ENCODE measurements at regions not wholly inside any gene's neighbourhood (a gene's known extent, or its start where the extent isn't known, plus 50 kb on each side); places are given as distances from the start of the nearest gene placed in this dataset.

DNA sequence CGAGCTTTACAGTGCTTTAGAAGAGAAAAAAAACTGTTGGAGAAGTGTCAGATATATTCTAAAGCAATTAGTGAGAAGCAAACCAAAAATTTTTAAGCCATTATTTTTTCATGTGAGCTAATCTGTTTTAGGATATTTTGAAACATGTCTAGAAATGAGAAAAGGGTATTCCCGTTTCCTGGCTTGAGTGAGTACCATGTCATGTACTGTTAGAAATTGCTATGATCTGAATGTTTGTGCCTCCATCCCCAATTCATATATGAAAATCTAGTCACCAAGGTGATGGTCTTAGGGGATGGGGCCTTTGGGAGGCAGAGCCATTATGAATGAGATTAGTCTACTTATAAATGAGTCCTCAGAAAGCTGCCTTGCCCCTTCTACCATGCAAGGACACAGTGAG, 493.3 kb upstream of the GCFC2 start:
- Mint-ChIP-seq H3K9me3 (peaks cover 6% of the 10 kb centered on the region), H3K27ac (no peak overlapping the region), H3K4me1 (ENCODE audit: low read depth) (no peaks in the 10 kb centered on the region), H3K27me3 (no peaks in the 10 kb centered on the region), H3K36me3 (ENCODE audit: low read depth) (no peaks in the 10 kb centered on the region), H3K4me3 (no peak overlapping the region)
- ChIA-PET POLR2A (no interaction called here), CTCF (no interaction called here)
- TF ChIP-seq, protein P1, sequence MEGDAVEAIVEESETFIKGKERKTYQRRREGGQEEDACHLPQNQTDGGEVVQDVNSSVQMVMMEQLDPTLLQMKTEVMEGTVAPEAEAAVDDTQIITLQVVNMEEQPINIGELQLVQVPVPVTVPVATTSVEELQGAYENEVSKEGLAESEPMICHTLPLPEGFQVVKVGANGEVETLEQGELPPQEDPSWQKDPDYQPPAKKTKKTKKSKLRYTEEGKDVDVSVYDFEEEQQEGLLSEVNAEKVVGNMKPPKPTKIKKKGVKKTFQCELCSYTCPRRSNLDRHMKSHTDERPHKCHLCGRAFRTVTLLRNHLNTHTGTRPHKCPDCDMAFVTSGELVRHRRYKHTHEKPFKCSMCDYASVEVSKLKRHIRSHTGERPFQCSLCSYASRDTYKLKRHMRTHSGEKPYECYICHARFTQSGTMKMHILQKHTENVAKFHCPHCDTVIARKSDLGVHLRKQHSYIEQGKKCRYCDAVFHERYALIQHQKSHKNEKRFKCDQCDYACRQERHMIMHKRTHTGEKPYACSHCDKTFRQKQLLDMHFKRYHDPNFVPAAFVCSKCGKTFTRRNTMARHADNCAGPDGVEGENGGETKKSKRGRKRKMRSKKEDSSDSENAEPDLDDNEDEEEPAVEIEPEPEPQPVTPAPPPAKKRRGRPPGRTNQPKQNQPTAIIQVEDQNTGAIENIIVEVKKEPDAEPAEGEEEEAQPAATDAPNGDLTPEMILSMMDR (IDR thresholded peaks at IDR 0.05) = no peak
- no peaks in the 10 kb centered on the region for H3K36me3 ChIP-seq (ENCODE audit: insufficient read depth, low read length)
- intact Hi-C loops (cut with DNase I, micrococcal nuclease) = no loop called here
- H3K4me1 ChIP-seq (ENCODE audit: insufficient read depth, low read length) = no peaks in the 10 kb centered on the region
- no peak for DNase-seq
- ATAC-seq (ENCODE audit: poor library complexity) = no peak
- no peaks in the 10 kb centered on the region for H3K27me3 ChIP-seq (ENCODE audit: control insufficient read depth in 1 of 2, insufficient read depth in 2 of 2, low read length in 2 of 2)
- H3K4me3 ChIP-seq (ENCODE audit: low read length) = no peak overlapping the region
- no peaks in the 10 kb centered on the region for H3K9me3 ChIP-seq (ENCODE audit: control insufficient read depth in 1 of 2, insufficient read depth in 1 of 2, low read length in 2 of 2)
- H3K27ac ChIP-seq (ENCODE audit: low read depth in 1 of 2, low read length in 2 of 2) = no peak overlapping the region

DNA sequence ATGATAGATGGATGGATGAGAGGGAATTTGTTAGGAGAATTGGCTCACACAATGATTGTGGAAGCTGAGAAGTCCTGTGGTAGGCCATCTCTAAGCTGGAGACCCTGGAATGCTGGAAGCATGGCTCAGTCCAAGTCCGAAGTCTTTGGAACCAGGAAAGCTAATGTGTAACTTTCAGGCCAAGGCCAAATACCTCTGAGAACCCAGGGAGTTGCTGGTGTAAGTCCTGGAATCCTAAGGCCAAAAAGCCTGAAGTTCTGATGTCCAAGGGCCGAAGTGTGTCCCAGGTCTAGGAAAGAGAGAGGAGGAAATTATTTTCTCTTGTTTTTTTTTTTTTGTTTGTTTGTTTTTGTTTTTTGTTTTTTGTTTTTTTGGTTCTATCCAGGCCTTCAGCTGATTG, 492.2 kb upstream of the GCFC2 start:
- Mint-ChIP-seq H3K27me3 (no peaks in the 10 kb centered on the region), H3K27ac (no peak overlapping the region), H3K4me3 (no peak overlapping the region), H3K4me1 (ENCODE audit: low read depth) (no peaks in the 10 kb centered on the region), H3K36me3 (ENCODE audit: low read depth) (no peaks in the 10 kb centered on the region), H3K9me3 (peaks cover 9% of the 10 kb centered on the region)
- H3K4me3 ChIP-seq (ENCODE audit: low read length) = no peak overlapping the region
- no peaks in the 10 kb centered on the region for H3K36me3 ChIP-seq (ENCODE audit: insufficient read depth, low read length)
- POLR2A ChIA-PET = no interaction called here
- ATAC-seq (ENCODE audit: poor library complexity) (no peak), DNase-seq (no peak)
- TF ChIP-seq, protein P1 (IDR thresholded peaks at IDR 0.05) = no peak
- H3K4me1 ChIP-seq (ENCODE audit: insufficient read depth, low read length) = no peaks in the 10 kb centered on the region
- no peak overlapping the region for H3K27ac ChIP-seq (ENCODE audit: low read depth in 1 of 2, low read length in 2 of 2)
- no peaks in the 10 kb centered on the region for H3K27me3 ChIP-seq (ENCODE audit: control insufficient read depth in 1 of 2, insufficient read depth in 2 of 2, low read length in 2 of 2)
- intact Hi-C loops (cut with DNase I, micrococcal nuclease) = no loop called here
- CTCF ChIA-PET = no interaction called here
- no peaks in the 10 kb centered on the region for H3K9me3 ChIP-seq (ENCODE audit: control insufficient read depth in 1 of 2, insufficient read depth in 1 of 2, low read length in 2 of 2)

DNA sequence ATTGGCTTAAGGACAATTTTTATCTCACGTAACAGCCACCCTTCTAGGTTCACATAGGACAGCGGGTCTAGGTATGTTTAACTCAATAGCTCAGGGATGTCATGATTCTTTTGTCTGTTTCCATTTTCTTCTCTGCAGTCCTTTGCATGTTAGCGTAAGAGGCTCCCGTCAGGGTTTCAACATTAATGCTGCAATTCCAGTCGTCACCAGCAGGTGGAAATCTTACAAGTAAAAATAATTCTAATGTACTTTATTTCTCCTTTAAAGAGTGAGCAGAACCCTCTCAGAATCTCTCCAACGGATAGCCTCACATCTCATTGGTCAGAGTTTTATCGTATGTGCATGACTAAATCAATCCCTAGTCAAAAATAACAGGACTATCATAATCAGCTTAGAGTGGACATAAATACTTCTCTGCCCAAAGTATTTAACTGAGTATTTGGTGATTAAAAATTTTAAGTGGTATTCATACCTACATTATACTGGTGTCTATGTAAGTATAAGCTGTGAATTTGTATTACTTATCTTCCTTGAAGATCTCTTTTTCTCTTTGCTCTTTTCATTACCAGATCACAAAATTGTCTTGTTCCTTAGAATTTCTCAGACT, 487.2 kb upstream of the GCFC2 start:
- peaks cover 4% of the 10 kb centered on the region for H3K9me3 Mint-ChIP-seq

More for the DNA sequence above, 487.2 kb upstream of the GCFC2 start:
- H3K27ac Mint-ChIP-seq = no peak overlapping the region
- ATAC-seq (ENCODE audit: poor library complexity) (no peak), DNase-seq (peak in 7 of 14 experiments; percentile 1 to 28 (median 18))
- H3K27ac ChIP-seq (ENCODE audit: low read depth in 1 of 2, low read length in 2 of 2) = no peak overlapping the region
- CTCF ChIA-PET = no interaction called here
- H3K4me1 Mint-ChIP-seq (ENCODE audit: low read depth) = no peaks in the 10 kb centered on the region
- no peak overlapping the region for H3K4me3 ChIP-seq (ENCODE audit: low read length)
- TF ChIP-seq, protein P1 (IDR thresholded peaks at IDR 0.05) = peak; percentile 62
- no peaks in the 10 kb centered on the region for H3K36me3 ChIP-seq (ENCODE audit: insufficient read depth, low read length)
- POLR2A ChIA-PET = no interaction called here
- H3K27me3 Mint-ChIP-seq = no peaks in the 10 kb centered on the region
- intact Hi-C loops (cut with DNase I, micrococcal nuclease) = no loop called here
- H3K4me1 ChIP-seq (ENCODE audit: insufficient read depth, low read length) = no peaks in the 10 kb centered on the region
- no peaks in the 10 kb centered on the region for H3K9me3 ChIP-seq (ENCODE audit: control insufficient read depth in 1 of 2, insufficient read depth in 1 of 2, low read length in 2 of 2)
- no peaks in the 10 kb centered on the region for H3K27me3 ChIP-seq (ENCODE audit: control insufficient read depth in 1 of 2, insufficient read depth in 2 of 2, low read length in 2 of 2)
- no peak overlapping the region for H3K4me3 Mint-ChIP-seq
- no peaks in the 10 kb centered on the region for H3K36me3 Mint-ChIP-seq (ENCODE audit: low read depth)
